NCI-H146 (cell line): ENCODE measurements at regions not wholly inside any gene's neighbourhood (a gene's known extent, or its start where the extent isn't known, plus 50 kb on each side); places are given as distances from the start of the nearest gene placed in this dataset.
A peak's percentile ranks its signal among the peaks of the same experiment; 100 is the strongest.

Source experiments
- DNase-seq: peaks from one replicate; lab custom pipeline; 2025; lab: John Stamatoyannopoulos, UW

DNA sequence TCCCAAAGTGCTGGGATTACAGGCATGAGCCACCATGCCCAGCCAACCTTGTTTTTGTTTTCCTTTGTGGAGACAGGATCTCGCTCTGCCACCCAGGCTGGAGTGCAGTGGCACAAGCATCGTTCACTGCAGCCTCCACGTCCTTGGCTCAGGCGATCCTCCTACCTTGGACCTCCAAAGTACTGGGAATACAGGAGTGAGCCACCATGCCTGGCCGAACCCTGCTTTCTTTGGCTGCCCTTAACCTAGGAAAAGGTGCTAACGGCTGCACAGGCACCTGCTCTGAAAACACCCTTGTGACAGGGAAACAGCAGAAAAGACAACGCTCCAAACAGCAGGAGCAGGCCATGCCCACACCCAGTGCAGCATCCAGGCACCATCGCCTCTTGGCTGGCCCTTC, 71.9 kb downstream of the OAT start:
- no peak for DNase-seq

DNA sequence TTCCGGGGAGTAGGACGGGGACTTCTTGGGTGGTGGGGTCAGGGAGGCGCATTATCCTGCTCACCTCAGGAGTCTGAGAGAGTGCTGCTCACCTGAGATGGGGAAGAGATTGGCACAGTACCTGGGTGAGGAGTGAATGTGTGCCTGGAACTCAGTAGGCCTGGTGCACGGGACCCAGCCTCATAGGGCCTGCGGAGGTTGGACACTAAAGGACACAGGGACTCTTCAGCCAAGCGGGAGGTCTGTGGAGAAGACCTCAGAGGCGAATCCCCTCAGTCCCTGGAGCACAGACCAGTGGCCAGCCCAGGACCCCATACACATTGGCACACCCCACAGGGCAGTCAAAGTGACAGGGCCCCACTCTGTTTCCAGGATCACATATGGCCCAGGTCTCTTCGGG, 73.2 kb downstream of the OAT start:
- DNase-seq: no peak

DNA sequence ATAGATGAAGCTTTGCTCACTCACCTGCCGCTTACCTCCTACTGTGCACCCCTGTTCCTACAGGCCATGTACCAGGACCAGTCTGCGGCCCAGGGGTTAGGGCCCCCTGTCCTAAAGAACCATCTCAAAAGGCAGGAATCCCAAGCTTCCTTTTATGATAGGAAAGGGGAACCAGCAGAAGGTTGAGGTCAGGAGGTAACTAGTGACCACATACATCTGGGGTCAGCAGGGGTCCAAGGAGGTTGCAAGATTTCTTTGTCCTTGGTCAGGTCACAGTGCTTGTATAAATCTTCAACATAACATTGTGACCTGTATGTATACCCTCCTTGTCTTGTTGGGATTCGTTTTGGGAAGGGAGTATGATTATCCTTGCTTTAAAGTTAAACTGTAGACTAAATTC, 73.8 kb downstream of the OAT start:
- peak; percentile 13 for DNase-seq

DNA sequence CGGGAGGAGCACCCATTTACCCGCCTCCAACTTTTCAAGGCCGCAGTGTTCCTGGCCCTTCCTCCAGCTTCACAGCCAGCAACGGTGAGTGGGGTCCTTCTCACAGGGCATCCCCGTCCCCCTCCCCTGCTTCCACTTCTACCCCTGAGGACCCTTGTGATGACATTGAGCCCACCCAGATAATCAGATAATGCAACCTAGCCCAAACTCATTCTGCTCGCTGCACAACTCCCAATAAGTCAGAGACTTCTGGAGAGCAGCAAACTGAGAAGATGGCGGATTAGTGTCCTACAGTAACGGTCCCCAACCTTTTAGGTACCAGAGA, 74.5 kb downstream of the OAT start:
- DNase-seq: no peak

GRCh38 chr10:124343351-124344265, 75.1 kb downstream of the OAT start:
- no peak for DNase-seq

- DNase-seq: no peak
Measured at GRCh38 chr10:124342821-124343170, 75.9 kb downstream of the OAT start.

- DNase-seq: no peak
Measured at GRCh38 chr10:124342136-124342820, 76.4 kb downstream of the OAT start.

DNA sequence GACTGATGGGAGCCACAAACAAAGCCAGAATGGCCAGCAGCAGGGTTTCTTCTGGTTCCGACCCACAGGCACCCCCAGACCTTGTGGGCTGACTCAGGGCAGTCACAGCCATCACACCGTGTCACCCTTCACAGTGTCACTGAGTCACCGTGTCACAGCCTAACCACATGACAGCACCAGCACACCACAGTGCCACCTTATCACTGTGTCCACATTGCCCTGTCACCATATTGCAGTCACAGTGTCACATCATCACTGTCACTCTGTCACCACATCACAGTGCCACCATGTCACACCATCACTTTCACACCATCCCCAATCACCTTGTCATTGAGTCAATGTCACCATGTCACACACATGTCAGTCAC, 77.0 kb downstream of the OAT start:
- no peak for DNase-seq

DNA sequence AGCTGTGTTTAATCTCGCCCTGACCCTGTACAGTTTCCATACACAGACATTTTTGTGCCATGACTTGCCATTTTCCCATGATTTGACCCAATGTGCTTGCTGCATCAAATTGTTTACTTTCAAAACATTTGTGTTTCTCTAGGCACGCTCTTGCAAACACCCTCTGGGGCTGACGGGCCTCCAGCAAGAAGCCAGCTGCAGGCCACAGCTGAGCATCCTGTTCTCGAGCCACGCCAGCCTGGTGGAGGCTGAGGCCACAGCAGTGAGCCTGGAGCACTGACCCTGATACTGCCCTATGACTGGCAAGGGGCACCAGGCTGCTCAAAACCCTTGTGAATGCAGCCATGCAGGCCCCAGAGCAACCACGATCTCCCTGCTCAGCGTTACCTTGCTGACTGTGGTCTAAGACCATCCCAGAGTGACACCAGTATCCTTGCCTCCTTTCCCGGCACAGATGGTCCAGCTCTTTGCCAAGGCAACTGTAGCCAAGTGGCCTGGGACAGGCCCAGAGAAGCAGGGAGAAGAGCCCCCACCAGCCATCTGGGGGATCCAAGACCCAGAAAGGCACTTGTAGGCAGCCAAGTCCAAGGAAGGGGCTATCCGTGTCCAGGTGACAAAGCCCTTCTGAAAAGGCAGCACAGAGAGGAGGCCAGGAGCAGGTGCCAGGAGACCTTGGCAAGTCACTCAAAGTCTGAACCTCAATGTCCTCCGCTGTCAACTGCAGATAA, 78.5 kb downstream of the OAT start:
- no peak for DNase-seq

GRCh38 chr10:124339119-124340032, 79.3 kb downstream of the OAT start:
- DNase-seq: no peak

DNA sequence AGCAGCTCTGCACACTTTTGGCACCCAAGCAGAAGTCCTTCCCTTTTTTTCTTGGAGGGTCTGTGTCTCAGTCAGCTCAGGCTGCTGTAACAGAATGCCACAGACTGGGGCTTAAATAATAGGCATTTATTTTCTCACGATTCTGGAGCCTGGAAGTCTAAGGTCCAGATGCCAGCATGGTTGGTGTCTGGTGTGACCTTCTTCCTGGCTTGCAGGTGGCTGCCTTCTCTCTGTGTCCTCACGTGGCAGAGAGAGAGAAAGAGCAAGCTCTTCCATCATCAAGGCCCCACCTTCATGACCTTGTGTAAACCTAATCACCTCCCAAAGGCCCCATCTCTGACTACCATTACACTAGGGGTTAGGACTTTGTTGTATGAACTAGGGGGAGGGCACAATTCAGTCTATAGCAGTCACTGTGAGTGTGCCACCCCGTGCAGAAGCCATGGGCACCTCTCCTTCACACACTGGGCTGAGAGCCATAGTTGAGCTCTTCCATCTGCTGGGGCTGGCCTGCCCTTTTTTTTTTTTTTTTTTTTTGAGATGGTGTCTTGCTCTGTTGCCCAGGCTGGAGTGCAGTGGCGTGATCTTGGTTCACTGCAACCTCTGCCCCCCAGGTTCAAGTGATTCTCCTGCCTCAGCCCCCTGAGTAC, 80.3 kb downstream of the OAT start:
- no peak for DNase-seq

DNA sequence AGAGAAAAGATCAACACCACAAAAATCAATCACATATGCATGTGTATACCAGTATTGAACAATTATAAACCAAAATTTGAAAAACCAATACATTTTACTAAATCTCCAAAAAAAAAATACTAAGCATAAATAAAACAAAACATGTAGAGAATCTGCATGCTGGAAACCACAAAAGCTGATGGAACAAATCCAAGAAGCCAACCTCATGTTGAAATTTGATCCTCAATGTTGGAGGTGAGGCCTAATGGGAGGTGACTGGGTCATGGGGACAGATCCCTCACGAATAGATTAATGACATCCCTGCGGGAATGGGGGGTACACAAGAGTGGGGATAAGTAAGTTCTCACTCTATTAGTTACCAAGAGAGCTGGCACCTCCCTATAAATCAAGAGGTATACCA, 82.5 kb downstream of the OAT start:
- no peak for DNase-seq

DNA sequence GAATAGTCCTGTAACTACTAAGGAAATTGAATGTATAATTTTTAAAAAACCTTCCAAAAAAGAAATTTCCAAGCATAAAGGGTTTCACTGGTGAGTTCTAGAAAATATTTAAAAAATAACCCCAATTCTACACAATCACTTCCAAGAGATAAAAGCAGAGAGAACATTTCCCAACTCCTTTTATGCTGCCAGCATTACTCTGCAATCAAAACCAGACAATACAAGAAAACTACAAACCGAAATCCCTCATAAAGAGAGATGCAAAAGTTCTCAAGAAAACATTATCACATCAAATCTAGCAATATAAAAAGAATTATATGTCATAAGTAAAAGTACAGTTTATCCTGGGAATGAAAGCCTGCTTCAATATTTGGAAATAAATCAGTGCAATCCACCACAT, 84.8 kb downstream of the OAT start:
- no peak for DNase-seq

DNA sequence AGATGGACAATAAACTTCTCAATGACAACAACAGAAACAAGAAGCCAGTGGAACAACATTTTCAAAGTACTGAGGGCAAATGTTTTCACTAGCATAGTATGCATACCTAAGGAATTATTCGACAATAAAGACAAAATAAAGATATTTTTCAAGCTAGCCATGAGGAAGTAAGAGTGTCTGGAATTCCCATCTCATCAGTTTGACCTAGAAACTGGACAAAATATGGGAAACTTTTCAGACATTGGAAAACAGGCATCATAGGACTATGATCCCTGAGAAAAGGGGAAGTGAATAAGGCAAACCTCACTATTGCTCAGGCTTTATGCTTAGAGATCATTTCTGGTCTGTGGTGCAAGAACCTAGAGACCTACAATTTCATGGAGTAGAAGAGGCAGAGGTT, 86.3 kb downstream of the OAT start:
- no peak for DNase-seq

DNA sequence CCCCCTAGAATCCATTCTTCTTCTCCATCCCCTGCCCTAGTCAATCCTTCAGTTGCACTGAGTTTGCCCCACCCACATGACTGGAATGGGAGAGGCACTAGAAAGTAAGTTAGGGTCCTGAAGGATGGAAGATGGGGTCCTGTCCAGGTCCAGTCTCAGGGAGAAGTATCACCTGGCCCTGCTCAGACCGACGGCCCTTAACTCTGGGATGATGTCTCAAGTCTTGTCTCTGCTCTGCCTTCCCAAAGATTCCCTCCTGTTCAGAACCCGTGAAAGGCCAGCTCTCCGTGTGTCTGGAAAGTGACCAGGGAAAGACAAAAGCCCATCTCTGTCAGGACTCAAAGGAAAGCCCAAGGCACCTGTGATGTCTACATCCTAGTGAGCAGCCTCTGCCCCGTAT, 88.8 kb downstream of the OAT start:
- DNase-seq: no peak

GRCh38 chr10:124329362-124329761, 89.4 kb downstream of the OAT start:
- no peak for DNase-seq

DNA sequence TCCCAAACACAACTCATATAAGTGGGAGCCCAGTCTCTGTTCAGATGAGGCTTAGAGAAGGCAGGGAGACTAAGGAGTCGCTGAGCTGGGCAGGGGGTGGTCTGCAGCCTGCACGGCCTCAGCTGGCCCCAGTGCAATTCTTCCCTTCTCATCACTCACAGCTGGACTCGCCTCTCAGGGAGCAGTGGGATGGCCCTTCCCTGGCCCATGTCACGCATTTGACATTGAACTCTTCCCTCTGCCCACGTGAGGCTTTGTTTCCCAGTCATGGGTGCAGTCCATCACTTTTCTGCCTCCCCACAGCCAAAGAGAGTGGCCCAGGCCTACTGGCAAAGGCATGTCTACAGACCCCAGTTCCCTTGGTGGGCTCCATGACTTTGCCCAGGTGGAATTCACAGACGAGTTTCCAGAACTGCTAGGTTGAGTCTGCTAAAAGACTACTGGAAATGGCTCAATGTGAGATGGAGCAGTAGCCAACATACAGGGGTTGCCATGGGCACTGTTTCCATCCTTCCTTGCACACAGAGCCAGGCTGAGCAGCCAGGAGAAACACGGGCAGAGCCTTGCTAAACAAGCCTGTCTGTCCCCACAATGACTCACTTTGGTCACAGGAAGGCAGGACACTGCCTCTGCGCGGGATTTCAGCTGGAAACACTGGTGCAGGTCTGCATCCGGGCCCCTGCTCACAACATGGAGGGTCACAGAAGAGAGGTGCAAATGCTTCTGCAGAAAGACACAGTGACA, 90.1 kb downstream of the OAT start:
- no peak for DNase-seq

DNA sequence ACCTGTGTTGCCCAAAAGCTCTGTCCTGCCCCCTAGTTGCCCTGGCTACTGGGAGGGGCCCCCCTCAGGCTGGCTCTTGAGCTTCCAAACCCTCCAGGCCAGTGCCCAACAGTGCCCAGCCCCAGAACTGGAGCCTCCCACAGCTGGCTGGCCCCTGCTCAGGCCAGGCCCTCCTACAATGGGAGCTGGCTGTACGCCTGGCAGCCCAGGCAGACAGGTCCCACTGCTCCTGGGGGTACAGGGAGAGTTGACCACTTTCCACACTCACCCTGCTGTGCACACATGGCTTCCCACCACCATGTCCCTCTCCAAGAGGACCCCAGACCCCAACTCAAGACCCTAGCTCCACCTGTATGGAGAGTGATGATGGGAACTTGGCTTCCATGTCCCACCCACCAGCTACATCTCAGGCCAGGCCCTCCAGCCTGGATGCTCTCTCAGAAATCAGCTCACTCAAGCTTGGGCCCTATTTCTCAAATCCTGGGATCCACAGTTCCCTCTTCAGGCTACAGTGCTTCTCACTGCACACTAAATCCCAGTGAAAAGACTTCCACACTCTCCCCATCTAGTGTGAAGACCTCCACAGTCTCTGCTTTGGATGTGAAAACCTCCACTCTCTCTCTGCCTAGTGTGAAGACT, 92.6 kb downstream of the OAT start:
- no peak for DNase-seq

GRCh38 chr10:124325633-124325914, 93.1 kb downstream of the OAT start:
- DNase-seq: no peak

- DNase-seq: no peak
Measured at GRCh38 chr10:124324856-124325632, 93.7 kb downstream of the OAT start.
